Keratinocyte (primary cell): ENCODE measurements at regions not wholly inside any gene's neighbourhood (a gene's known extent, or its start where the extent isn't known, plus 50 kb on each side); places are given as distances from the start of the nearest gene placed in this dataset.

Source experiments
- DNase-seq: peaks from one replicate; pipeline ENCODE4 v3.0.0-alpha.2; 2011; ENCODE audit warnings: low read depth, missing footprints, low spot score
- FAIRE-seq: peaks from 2 replicates; lab custom pipeline; 2011; peaks lifted over from hg19 to GRCh38; lab: Jason Lieb, UNC
- H2AFZ ChIP-seq: 2 replicates; pipeline ENCODE4 v1.6.0; 2012; ENCODE audit warnings: low read length, control low read depth, inconsistent platforms; ENCODE audit not compliant: control insufficient read depth
- H3K27ac ChIP-seq: 2 replicates; pipeline ENCODE4 v1.5.1; 2011; ENCODE audit warnings: low read length; ENCODE audit not compliant: control insufficient read depth, insufficient read depth
- H3K27me3 ChIP-seq: 3 replicates; pipeline ENCODE4 v1.6.0; 2011; ENCODE audit warnings: low read length; ENCODE audit not compliant: control insufficient read depth, insufficient read depth; ENCODE audit errors: extremely low read depth
- H3K36me3 ChIP-seq, 2 experiments: 2 replicates in 1 of 2; 3 replicates in 1 of 2; pipeline ENCODE4 v1.5.1; 2011; ENCODE audit warnings: low read length in 2 of 2, mild to moderate bottlenecking in 1 of 2; ENCODE audit not compliant: control insufficient read depth in 2 of 2, insufficient read depth in 2 of 2; ENCODE audit errors: extremely low read depth in 1 of 2
- H3K4me1 ChIP-seq: 3 replicates; pipeline ENCODE4 v1.5.1; 2011; ENCODE audit warnings: low read length; ENCODE audit not compliant: control insufficient read depth, insufficient read depth; ENCODE audit errors: extremely low read depth
- H3K4me2 ChIP-seq: 3 replicates; pipeline ENCODE4 v1.6.0; 2011; ENCODE audit warnings: low read depth, low read length; ENCODE audit not compliant: control insufficient read depth, insufficient read depth; ENCODE audit errors: extremely low read depth
- H3K4me3 ChIP-seq, 3 experiments: fragments of 200-600 bp in 1 of 3; sonication (generic) in 1 of 3; 2 replicates in 2 of 3; 3 replicates in 1 of 3; pipeline ENCODE4 v1.5.1; 2011 to 2016; ENCODE audit warnings: low read length in 3 of 3, mild to moderate bottlenecking in 3 of 3, control low read depth in 2 of 3, inconsistent platforms in 1 of 3, low read depth in 1 of 3, mixed read lengths in 1 of 3, mixed run types in 1 of 3, moderate library complexity in 1 of 3; ENCODE audit not compliant: control insufficient read depth in 2 of 3, insufficient read depth in 2 of 3; ENCODE audit errors: extremely low read depth in 1 of 3
- H3K79me2 ChIP-seq: 2 replicates; pipeline ENCODE4 v1.6.0; 2012; ENCODE audit warnings: low read length; ENCODE audit not compliant: control insufficient read depth, insufficient read depth
- H3K9ac ChIP-seq: 3 replicates; pipeline ENCODE4 v1.6.0; 2011; ENCODE audit warnings: low read length; ENCODE audit not compliant: control insufficient read depth, insufficient read depth; ENCODE audit errors: extremely low read depth
- H3K9me1 ChIP-seq: 3 replicates; pipeline ENCODE4 v1.6.0; 2011; ENCODE audit warnings: low read length; ENCODE audit not compliant: control insufficient read depth, insufficient read depth; ENCODE audit errors: extremely low read depth
- H3K9me3 ChIP-seq: 2 replicates; pipeline ENCODE4 v1.5.1; 2012; ENCODE audit warnings: low read depth, low read length; ENCODE audit not compliant: control insufficient read depth
- H4K20me1 ChIP-seq: 3 replicates; pipeline ENCODE4 v1.6.0; 2011; ENCODE audit warnings: low read length; ENCODE audit not compliant: control insufficient read depth, insufficient read depth; ENCODE audit errors: extremely low read depth
- CTCF ChIP-seq, 3 experiments: IDR thresholded peaks in 1 of 3; conservative IDR thresholded peaks in 1 of 3; optimal IDR thresholded peaks in 1 of 3; 2 replicates in 2 of 3; 3 replicates in 1 of 3; pipeline versions ENCODE3 to v1.5.1; 2011; ENCODE audit warnings: low read length in 3 of 3, mild to moderate bottlenecking in 3 of 3, moderate library complexity in 2 of 3, control low read depth in 1 of 3, inconsistent platforms in 1 of 3; ENCODE audit not compliant: insufficient read depth in 2 of 3; ENCODE audit errors: extremely low read depth in 1 of 3
- EZH2 ChIP-seq: IDR thresholded peaks from one replicate; pipeline ENCODE4 v1.6.1; 2012; ENCODE audit warnings: inconsistent platforms, mild to moderate bottlenecking, low read length, moderate library complexity
- dilution Hi-C: fragments of 300-500 bp; cut with MboI; formaldehyde crosslinking; loops from one replicate; pipeline ENCODE4 v1.7.0; 2020; ENCODE audit warnings: low sequenced_read_pairs; ENCODE audit not compliant: extremely low pct_ligation_motif_present

DNA sequence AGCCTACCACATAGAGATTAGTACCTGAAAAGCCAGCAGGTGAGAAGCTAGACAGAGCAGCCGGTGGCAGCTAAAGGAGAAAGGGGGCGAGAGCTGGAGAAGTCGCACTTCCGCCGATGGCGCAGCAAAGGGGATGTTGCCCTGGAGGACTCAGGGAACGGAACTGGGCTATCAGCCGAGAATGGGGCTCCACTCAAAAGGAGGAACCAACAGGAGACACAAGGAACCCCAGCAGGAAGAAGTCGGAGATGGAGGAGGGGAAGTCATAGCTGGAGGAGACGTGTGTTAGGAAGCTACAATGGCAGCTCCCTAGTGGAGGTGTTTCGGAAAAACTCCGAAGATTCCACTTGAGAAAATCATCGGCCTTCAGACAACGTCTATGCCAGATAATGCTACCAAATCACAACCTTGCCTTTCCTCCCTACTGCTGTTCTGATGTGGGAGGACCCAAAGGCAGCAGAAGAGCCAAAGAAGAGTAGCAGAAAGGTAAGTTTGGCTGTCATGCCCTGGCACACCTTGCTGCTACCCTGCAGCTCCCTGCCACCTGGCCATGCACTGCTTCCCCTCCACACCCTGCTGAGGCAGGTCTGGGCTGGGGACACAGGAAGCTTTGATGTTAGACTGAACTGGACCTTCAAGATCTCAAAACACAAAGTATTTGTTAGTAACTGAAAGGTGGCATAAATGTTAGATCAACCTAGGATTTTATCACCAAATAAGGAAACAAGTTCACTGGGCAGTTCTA lies 127.9 kb downstream of the DLEU7 start:
- H3K4me3 ChIP-seq, result no peak overlapping the region
- H3K79me2 ChIP-seq, result no peaks in the 10 kb centered on the region
- no peaks in the 10 kb centered on the region for H3K36me3 ChIP-seq
- no peaks in the 10 kb centered on the region for H4K20me1 ChIP-seq
- no peak for TF ChIP-seq CTCF (optimal IDR thresholded peaks at IDR 0.05 in 1 of 3, IDR thresholded peaks at IDR 0.05 in 1 of 3, conservative IDR thresholded peaks at IDR 0.05 in 1 of 3; ENCODE audit: extremely low read depth in 1 of 3, insufficient read depth in 2 of 3, low read length in 3 of 3)
- TF ChIP-seq EZH2, result no peak
- FAIRE-seq (no peak), DNase-seq (no peak)
- peaks cover 8% of the 10 kb centered on the region for H3K4me1 ChIP-seq
- H3K9me1 ChIP-seq, result no peaks in the 10 kb centered on the region
- dilution Hi-C loops, result no loop called here
- no peak overlapping the region for H3K9ac ChIP-seq
- no peak overlapping the region for H2AFZ ChIP-seq
- H3K9me3 ChIP-seq, result no peaks in the 10 kb centered on the region
- H3K27ac ChIP-seq, result no peak overlapping the region
- no peak overlapping the region for H3K4me2 ChIP-seq
- no peaks in the 10 kb centered on the region for H3K27me3 ChIP-seq

DNA sequence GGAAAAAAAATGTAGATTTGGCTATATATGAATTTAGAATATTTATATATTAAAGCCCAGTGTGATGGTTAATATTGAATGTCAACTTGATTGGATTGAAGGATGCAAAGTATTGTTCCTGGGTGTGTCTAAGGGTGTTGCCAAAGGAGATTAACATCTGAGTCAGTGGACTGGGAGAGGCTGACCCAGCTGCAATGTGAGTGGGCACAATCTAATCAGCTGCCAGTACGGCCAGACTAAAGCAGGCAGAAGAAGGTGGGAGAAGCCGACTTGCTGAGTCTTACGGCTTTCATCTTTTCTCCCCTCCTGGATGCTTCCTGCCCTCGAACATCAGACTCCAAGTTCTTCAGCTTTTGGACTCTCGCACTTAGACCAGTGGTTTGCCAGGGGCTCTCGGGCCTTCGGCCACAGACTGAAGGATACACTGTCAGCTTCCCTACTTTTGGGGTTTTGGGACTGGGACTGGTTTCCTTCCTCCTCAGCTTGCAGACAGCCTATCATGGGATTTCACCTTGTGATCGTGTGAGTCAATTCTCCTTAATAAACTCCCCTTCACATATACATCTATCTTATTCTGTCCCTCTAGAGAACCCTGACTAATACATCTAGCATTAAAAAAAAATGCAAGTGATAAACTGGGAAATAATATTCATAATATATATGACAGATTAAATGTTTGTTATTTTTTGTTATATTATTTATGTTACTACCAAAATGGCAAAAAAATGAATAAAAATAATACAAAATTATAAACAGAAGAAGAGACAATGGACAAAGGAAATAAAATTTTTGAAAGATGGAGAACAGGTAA lies 122.4 kb downstream of the DLEU7 start:
- H3K4me2 ChIP-seq, result no peak overlapping the region
- no peaks in the 10 kb centered on the region for H3K36me3 ChIP-seq
- H3K27ac ChIP-seq, result no peak overlapping the region
- no peak for TF ChIP-seq CTCF (optimal IDR thresholded peaks at IDR 0.05 in 1 of 3, IDR thresholded peaks at IDR 0.05 in 1 of 3, conservative IDR thresholded peaks at IDR 0.05 in 1 of 3; ENCODE audit: extremely low read depth in 1 of 3, insufficient read depth in 2 of 3, low read length in 3 of 3)
- no peak for TF ChIP-seq EZH2
- no peak overlapping the region for H3K4me3 ChIP-seq
- H3K27me3 ChIP-seq, result no peaks in the 10 kb centered on the region
- H3K4me1 ChIP-seq, result no peaks in the 10 kb centered on the region
- dilution Hi-C loops, result no loop called here
- DNase-seq (no peak), FAIRE-seq (no peak)
- no peaks in the 10 kb centered on the region for H4K20me1 ChIP-seq
- no peak overlapping the region for H2AFZ ChIP-seq
- no peaks in the 10 kb centered on the region for H3K9me3 ChIP-seq
- no peak overlapping the region for H3K9ac ChIP-seq
- H3K9me1 ChIP-seq, result no peaks in the 10 kb centered on the region
- no peaks in the 10 kb centered on the region for H3K79me2 ChIP-seq
